Activated CD4-positive, alpha-beta T cell treated with anti-CD3 and anti-CD28 coated beads, Interleukin-2, amount 50 U/mL, for 4 hours (primary cell): ENCODE measurements at regions not wholly inside any gene's neighbourhood (a gene's known extent, or its start where the extent isn't known, plus 50 kb on each side); places are given as distances from the start of the nearest gene placed in this dataset.
"Not testable (repeated sequence)": the region's sequence is repeated elsewhere in the genome, so short reads cannot be mapped to it uniquely, and the experiment has no call there.

Experiments
- DNase-seq, 2 experiments: peaks; one replicate each; pipeline ENCODE4 v3.0.0-alpha.2; 2020

- no peak for DNase-seq
Measured at GRCh38 chr5:40453689-40454088, 226.0 kb upstream of the PTGER4 start.

GRCh38 chr5:40452874-40453624, 226.7 kb upstream of the PTGER4 start:
- DNase-seq, result no peak

- DNase-seq, result no peak
Measured at GRCh38 chr5:40447438-40447837, 232.3 kb upstream of the PTGER4 start.

GRCh38 chr5:40446910-40447309, 232.8 kb upstream of the PTGER4 start:
- no peak for DNase-seq

GRCh38 chr5:40442346-40442745, 237.4 kb upstream of the PTGER4 start:
- DNase-seq, result no peak

- DNase-seq, result peak; percentile 34 to 42
Measured at GRCh38 chr5:40441733-40442132, 238.0 kb upstream of the PTGER4 start.

GRCh38 chr5:40440746-40441145, 239.0 kb upstream of the PTGER4 start:
- no peak for DNase-seq

GRCh38 chr5:40439103-40439502, 240.6 kb upstream of the PTGER4 start:
- DNase-seq, result peak in 1 of 2 experiments; percentile 11

GRCh38 chr5:40438646-40439045, 241.1 kb upstream of the PTGER4 start:
- DNase-seq, result not testable (repeated sequence)

GRCh38 chr5:40437452-40437861, 242.3 kb upstream of the PTGER4 start:
- no peak for DNase-seq

- DNase-seq, result peak in 1 of 2 experiments; percentile 14
Measured at GRCh38 chr5:40436535-40437237, 243.0 kb upstream of the PTGER4 start.

- DNase-seq, result not testable (repeated sequence)
Measured at GRCh38 chr5:40435706-40436105, 244.0 kb upstream of the PTGER4 start.

- DNase-seq, result no peak
Measured at GRCh38 chr5:40432836-40433235, 246.9 kb upstream of the PTGER4 start.

- no peak for DNase-seq
Measured at GRCh38 chr5:40431734-40432133, 248.0 kb upstream of the PTGER4 start.

- no peak for DNase-seq
Measured at GRCh38 chr5:40430101-40430710, 249.5 kb upstream of the PTGER4 start.

GRCh38 chr5:40429258-40430100, 250.2 kb upstream of the PTGER4 start:
- no peak for DNase-seq

- no peak for DNase-seq
Measured at GRCh38 chr5:40428815-40429214, 250.9 kb upstream of the PTGER4 start.

GRCh38 chr5:40428126-40428525, 251.6 kb upstream of the PTGER4 start:
- no peak for DNase-seq

GRCh38 chr5:40417046-40417810, 262.5 kb upstream of the PTGER4 start:
- not testable (repeated sequence) for DNase-seq

GRCh38 chr5:40416588-40416987, 263.1 kb upstream of the PTGER4 start:
- no peak for DNase-seq

- no peak for DNase-seq
Measured at GRCh38 chr5:40416098-40416497, 263.6 kb upstream of the PTGER4 start.

GRCh38 chr5:40414922-40415321, 264.8 kb upstream of the PTGER4 start:
- DNase-seq, result no peak
